ENCODE measurements at regions not wholly inside any gene's neighbourhood (a gene's known extent, or its start where the extent isn't known, plus 50 kb on each side); places are given as distances from the start of the nearest gene placed in this dataset.

DNA sequence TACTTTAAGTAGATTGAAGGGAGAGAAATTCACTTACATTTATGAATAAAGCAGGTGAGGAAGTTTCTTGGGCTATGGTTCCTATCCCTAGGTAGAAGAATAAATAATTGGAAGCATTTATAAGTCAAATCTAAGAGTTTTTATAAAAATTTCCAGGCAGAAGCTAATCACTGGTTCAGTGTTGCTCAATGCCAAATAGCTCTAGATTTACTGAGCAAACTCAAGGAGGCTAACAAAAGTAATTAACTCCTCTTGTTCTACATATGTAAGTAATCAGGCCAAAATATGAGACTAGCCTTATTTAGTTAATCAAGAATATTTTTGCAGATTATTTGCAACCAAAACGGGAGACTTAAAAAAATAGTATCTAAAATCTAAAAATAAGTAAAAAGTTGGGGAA lies 472.3 kb downstream of the PLK2 start:
- H2AFZ ChIP-seq (ENCODE audit: low read depth) = no peak overlapping the region
- CTCF ChIA-PET = no interaction called here
- H3K4me3 ChIP-seq (ENCODE audit: low read depth in 2 of 2, low read length in 1 of 2) = no peak overlapping the region
- H3K9me2 ChIP-seq = no peaks in the 10 kb centered on the region
- no peaks in the 10 kb centered on the region for H4K20me1 ChIP-seq (ENCODE audit: insufficient read depth)
- no peaks in the 10 kb centered on the region for H3K36me3 ChIP-seq (replicated peaks in 1 of 2; ENCODE audit: control insufficient read depth in 1 of 2, insufficient read depth in 2 of 2, low read length in 1 of 2)
- no peaks in the 10 kb centered on the region for H3K9me3 ChIP-seq
- no peaks in the 10 kb centered on the region for H3K79me2 ChIP-seq (ENCODE audit: insufficient read depth)
- no peak for DNase-seq
- H3K27ac ChIP-seq (ENCODE audit: low read depth in 2 of 2, low read length in 1 of 2) = no peak overlapping the region
- POLR2A ChIA-PET = no interaction called here
- no peak overlapping the region for H3K9ac ChIP-seq
- whole genome bisulfite sequencing (ENCODE audit: low lambda C conversion rate) = 80% methylated on average over 1 of the region's 1 CpG
- H3F3A ChIP-seq (replicated peaks; ENCODE audit: insufficient read depth) = no peaks in the 10 kb centered on the region
- no peaks in the 10 kb centered on the region for H3K27me3 ChIP-seq (ENCODE audit: insufficient read depth)
- H3K4me2 ChIP-seq = no peak overlapping the region
- H3K4me1 ChIP-seq (ENCODE audit: control insufficient read depth in 1 of 2, insufficient read depth in 2 of 2, low read depth in 1 of 2, low read length in 1 of 2) = no peaks in the 10 kb centered on the region
- no peak for TF ChIP-seq RXRA (IDR thresholded peaks at IDR 0.05; ENCODE audit: borderline replicate concordance, low read depth)
- no peak for TF ChIP-seq GATA2 (CRISPR knock-in tag; IDR thresholded peaks at IDR 0.05)
- TF ChIP-seq, protein P1, sequence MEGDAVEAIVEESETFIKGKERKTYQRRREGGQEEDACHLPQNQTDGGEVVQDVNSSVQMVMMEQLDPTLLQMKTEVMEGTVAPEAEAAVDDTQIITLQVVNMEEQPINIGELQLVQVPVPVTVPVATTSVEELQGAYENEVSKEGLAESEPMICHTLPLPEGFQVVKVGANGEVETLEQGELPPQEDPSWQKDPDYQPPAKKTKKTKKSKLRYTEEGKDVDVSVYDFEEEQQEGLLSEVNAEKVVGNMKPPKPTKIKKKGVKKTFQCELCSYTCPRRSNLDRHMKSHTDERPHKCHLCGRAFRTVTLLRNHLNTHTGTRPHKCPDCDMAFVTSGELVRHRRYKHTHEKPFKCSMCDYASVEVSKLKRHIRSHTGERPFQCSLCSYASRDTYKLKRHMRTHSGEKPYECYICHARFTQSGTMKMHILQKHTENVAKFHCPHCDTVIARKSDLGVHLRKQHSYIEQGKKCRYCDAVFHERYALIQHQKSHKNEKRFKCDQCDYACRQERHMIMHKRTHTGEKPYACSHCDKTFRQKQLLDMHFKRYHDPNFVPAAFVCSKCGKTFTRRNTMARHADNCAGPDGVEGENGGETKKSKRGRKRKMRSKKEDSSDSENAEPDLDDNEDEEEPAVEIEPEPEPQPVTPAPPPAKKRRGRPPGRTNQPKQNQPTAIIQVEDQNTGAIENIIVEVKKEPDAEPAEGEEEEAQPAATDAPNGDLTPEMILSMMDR (IDR thresholded peaks at IDR 0.05) = no peak
- no peak for TF ChIP-seq FOSL2 (IDR thresholded peaks at IDR 0.05; ENCODE audit: borderline replicate concordance, low read depth)
- no peak for TF ChIP-seq FOXJ3 (CRISPR knock-in tag; IDR thresholded peaks at IDR 0.05)
- TF ChIP-seq, protein P2, sequence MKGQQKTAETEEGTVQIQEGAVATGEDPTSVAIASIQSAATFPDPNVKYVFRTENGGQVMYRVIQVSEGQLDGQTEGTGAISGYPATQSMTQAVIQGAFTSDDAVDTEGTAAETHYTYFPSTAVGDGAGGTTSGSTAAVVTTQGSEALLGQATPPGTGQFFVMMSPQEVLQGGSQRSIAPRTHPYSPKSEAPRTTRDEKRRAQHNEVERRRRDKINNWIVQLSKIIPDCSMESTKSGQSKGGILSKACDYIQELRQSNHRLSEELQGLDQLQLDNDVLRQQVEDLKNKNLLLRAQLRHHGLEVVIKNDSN (IDR thresholded peaks at IDR 0.05; ENCODE audit: borderline replicate concordance, low read depth) = no peak
- TF ChIP-seq, protein P3, sequence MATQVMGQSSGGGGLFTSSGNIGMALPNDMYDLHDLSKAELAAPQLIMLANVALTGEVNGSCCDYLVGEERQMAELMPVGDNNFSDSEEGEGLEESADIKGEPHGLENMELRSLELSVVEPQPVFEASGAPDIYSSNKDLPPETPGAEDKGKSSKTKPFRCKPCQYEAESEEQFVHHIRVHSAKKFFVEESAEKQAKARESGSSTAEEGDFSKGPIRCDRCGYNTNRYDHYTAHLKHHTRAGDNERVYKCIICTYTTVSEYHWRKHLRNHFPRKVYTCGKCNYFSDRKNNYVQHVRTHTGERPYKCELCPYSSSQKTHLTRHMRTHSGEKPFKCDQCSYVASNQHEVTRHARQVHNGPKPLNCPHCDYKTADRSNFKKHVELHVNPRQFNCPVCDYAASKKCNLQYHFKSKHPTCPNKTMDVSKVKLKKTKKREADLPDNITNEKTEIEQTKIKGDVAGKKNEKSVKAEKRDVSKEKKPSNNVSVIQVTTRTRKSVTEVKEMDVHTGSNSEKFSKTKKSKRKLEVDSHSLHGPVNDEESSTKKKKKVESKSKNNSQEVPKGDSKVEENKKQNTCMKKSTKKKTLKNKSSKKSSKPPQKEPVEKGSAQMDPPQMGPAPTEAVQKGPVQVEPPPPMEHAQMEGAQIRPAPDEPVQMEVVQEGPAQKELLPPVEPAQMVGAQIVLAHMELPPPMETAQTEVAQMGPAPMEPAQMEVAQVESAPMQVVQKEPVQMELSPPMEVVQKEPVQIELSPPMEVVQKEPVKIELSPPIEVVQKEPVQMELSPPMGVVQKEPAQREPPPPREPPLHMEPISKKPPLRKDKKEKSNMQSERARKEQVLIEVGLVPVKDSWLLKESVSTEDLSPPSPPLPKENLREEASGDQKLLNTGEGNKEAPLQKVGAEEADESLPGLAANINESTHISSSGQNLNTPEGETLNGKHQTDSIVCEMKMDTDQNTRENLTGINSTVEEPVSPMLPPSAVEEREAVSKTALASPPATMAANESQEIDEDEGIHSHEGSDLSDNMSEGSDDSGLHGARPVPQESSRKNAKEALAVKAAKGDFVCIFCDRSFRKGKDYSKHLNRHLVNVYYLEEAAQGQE (IDR thresholded peaks at IDR 0.05; ENCODE audit: low read depth, low read length) = no peak
- TF ChIP-seq MXI1 (IDR thresholded peaks at IDR 0.05; ENCODE audit: low read depth, low read length) = no peak
- TF ChIP-seq, protein P4, sequence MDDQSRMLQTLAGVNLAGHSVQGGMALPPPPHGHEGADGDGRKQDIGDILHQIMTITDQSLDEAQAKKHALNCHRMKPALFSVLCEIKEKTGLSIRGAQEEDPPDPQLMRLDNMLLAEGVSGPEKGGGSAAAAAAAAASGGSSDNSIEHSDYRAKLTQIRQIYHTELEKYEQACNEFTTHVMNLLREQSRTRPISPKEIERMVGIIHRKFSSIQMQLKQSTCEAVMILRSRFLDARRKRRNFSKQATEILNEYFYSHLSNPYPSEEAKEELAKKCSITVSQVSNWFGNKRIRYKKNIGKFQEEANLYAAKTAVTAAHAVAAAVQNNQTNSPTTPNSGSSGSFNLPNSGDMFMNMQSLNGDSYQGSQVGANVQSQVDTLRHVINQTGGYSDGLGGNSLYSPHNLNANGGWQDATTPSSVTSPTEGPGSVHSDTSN (IDR thresholded peaks at IDR 0.05) = no peak
- TF ChIP-seq TEAD4 (IDR thresholded peaks at IDR 0.05; ENCODE audit: borderline replicate concordance, insufficient read depth) = no peak
- no peak for TF ChIP-seq SIN3A (IDR thresholded peaks at IDR 0.05; ENCODE audit: borderline replicate concordance, low read depth, low read length)
- TF ChIP-seq EP300 (IDR thresholded peaks at IDR 0.05; ENCODE audit: borderline replicate concordance in 1 of 2, low read depth in 1 of 2, low read length in 1 of 2) = no peak
- TF ChIP-seq EZH2phosphoT487 (IDR thresholded peaks at IDR 0.05; ENCODE audit: borderline replicate concordance, low read depth) = no peak
- no peak for TF ChIP-seq SMC3 (IDR thresholded peaks at IDR 0.05; ENCODE audit: low read depth, low read length)
- no peak for TF ChIP-seq POLR2AphosphoS5 (IDR thresholded peaks at IDR 0.05; ENCODE audit: low read depth, low read length)
- TF ChIP-seq YY1 (IDR thresholded peaks at IDR 0.05; ENCODE audit: low read depth) = no peak
- no peak for TF ChIP-seq GABPA (IDR thresholded peaks at IDR 0.05; ENCODE audit: low read depth)
- TF ChIP-seq ELF1 (IDR thresholded peaks at IDR 0.05) = no peak
